ENCODE measurements at regions not wholly inside any gene's neighbourhood (a gene's known extent, or its start where the extent isn't known, plus 50 kb on each side); places are given as distances from the start of the nearest gene placed in this dataset.
"Not testable (repeated sequence)": the region's sequence is repeated elsewhere in the genome, so short reads cannot be mapped to it uniquely, and the experiment has no call there.

DNA sequence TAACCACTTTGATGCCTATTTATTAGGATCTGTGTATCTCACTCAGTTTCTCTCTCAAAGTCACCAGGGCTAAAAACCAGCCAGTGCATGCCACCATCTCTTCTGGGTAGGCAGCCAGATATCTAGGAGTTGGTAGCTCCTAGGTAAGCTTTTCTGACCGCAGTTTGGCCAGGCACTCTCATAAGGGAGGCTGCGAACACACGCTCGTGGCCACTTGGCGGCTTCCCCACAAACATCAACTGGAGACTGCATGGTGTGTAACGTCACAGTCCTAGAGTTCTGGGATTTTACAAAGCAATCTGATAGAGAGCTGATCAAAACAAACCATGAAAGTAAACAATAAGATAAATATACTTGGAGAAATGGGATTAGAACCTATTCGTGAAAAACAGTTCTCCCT is 424.3 kb upstream of the ACVR2A start:
- no peaks in the 10 kb centered on the region for H3K27me3 ChIP-seq
- no peak for TF ChIP-seq POLR2A (IDR thresholded peaks at IDR 0.05)
- TF ChIP-seq, protein P1, sequence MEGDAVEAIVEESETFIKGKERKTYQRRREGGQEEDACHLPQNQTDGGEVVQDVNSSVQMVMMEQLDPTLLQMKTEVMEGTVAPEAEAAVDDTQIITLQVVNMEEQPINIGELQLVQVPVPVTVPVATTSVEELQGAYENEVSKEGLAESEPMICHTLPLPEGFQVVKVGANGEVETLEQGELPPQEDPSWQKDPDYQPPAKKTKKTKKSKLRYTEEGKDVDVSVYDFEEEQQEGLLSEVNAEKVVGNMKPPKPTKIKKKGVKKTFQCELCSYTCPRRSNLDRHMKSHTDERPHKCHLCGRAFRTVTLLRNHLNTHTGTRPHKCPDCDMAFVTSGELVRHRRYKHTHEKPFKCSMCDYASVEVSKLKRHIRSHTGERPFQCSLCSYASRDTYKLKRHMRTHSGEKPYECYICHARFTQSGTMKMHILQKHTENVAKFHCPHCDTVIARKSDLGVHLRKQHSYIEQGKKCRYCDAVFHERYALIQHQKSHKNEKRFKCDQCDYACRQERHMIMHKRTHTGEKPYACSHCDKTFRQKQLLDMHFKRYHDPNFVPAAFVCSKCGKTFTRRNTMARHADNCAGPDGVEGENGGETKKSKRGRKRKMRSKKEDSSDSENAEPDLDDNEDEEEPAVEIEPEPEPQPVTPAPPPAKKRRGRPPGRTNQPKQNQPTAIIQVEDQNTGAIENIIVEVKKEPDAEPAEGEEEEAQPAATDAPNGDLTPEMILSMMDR (IDR thresholded peaks at IDR 0.05): no peak
- intact Hi-C loops (cut with DNase I): no loop called here
- 72 to 83% methylated on average over 7 of the region's 7 CpGs for WGBS, 2 donors
- no peak for DNase-seq
- H3K27ac ChIP-seq: no peak overlapping the region
- H3K36me3 ChIP-seq: no peaks in the 10 kb centered on the region
- no peaks in the 10 kb centered on the region for H3K9me3 ChIP-seq
- H3K4me1 ChIP-seq: no peaks in the 10 kb centered on the region
- H3K4me3 ChIP-seq (replicated peaks in 1 of 3): no peak overlapping the region

DNA sequence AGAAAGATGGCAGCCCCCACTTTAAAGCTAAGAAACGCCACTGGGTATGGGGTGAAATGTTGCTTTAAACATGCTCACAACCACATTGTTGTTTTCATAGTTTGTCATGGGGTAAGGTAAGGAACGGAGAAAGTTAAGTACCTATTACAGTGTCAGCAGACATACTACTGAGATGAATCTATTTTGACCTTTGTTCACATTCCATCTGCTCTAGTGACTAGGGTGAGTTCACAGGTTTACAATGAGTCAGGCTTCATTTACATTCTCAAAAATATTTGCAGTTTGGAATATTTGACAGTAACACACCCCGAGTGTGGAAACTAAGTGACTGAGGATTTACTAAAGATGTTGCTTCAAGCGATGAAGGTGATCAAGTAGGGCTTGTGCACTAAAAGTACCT is 428.7 kb upstream of the ACVR2A start:
- no peak overlapping the region for H3K4me3 ChIP-seq (replicated peaks in 1 of 3)
- intact Hi-C loops (cut with DNase I): no loop called here
- TF ChIP-seq POLR2A (IDR thresholded peaks at IDR 0.05): no peak
- TF ChIP-seq, protein P1 (IDR thresholded peaks at IDR 0.05): no peak

DNA sequence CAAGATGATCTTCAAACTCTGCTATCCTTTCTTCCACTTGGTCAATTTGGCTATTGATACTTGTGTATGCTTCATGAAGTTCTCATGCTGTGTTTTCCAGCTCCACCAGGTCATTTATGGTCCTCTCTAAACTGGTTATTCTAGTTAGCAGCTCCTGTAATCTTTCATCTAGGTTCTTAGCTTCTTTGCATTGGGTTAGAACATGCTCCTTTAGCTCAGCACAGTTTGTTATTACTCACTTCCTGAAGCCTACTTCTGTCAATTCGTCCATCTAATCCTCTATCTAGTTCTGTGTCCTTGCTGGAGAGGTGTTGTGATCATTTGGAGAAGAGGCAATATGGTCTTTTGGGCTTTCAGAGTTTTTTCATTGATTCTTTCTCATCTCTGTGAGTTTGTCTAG is 430.2 kb upstream of the ACVR2A start:
- H3K36me3 ChIP-seq; H3K9me3 ChIP-seq; H3K4me3 ChIP-seq (replicated peaks in 1 of 3); H3K4me1 ChIP-seq; H3K27me3 ChIP-seq; intact Hi-C loops (cut with DNase I); DNase-seq; H3K27ac ChIP-seq: not testable (repeated sequence)
- WGBS, 2 donors: 50 to 59% methylated on average over 1 of the region's 1 CpG

More for the DNA sequence above, 428.7 kb upstream of the ACVR2A start:
- WGBS, 2 donors: 77 to 82% methylated on average over 4 of the region's 4 CpGs
- no peak for DNase-seq
- Histone ChIP-seq H3K9me3 (no peaks in the 10 kb centered on the region), H3K27me3 (no peaks in the 10 kb centered on the region), H3K4me1 (no peaks in the 10 kb centered on the region), H3K36me3 (no peaks in the 10 kb centered on the region), H3K27ac (no peak overlapping the region)

DNA sequence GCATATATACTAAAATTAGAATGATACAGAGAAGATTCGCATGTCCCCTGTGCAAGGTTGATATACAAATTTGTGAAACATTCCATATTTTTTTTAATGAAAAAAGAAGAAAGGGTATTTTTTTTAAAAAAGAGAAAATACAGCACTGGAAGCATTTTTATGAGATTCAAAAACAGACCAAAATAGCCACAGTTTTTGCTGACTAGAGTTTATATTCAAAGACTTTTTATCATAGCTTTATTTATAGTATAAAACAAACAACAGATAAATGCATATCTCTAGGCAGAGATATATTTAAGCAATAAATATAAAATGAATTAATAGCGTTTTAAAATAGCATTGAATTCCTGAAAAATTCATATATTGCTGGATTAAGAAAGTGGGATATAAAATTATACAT is 436.5 kb upstream of the ACVR2A start:
- TF ChIP-seq, protein P1 (IDR thresholded peaks at IDR 0.05): no peak
- TF ChIP-seq POLR2A (IDR thresholded peaks at IDR 0.05): no peak
- H3K27me3 ChIP-seq: no peaks in the 10 kb centered on the region
- intact Hi-C loops (cut with DNase I): no loop called here
- 78 to 82% methylated on average over 2 of the region's 2 CpGs for WGBS, 2 donors
- H3K36me3 ChIP-seq: no peaks in the 10 kb centered on the region
- no peak overlapping the region for H3K27ac ChIP-seq
- no peak for DNase-seq
- H3K4me1 ChIP-seq: no peaks in the 10 kb centered on the region
- H3K4me3 ChIP-seq (replicated peaks in 1 of 3): no peak overlapping the region
- H3K9me3 ChIP-seq: no peaks in the 10 kb centered on the region

DNA sequence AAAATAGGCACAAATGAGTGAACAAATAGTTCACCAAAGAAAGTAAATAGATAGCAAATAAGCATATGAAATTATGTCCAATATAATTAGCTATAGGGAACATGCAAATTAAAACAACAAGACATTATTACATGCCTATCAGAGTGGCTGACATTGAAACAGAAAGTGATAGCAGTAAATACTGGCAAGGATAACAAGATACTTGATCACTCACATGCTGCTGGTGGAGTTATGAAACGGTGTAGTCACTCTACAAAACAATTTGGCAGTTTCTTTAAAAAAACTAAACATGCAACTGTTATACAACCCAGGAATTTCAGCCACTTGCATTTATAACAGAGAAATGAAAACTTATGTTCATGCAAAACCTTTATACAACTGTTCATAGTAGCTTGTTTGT is 439.2 kb upstream of the ACVR2A start:
- no peaks in the 10 kb centered on the region for H3K4me1 ChIP-seq
- TF ChIP-seq, protein P1 (IDR thresholded peaks at IDR 0.05): no peak
- TF ChIP-seq POLR2A (IDR thresholded peaks at IDR 0.05): no peak
- no peak overlapping the region for H3K4me3 ChIP-seq (replicated peaks in 1 of 3)
- 48 to 49% methylated on average over 1 of the region's 1 CpG for WGBS, 2 donors
- no peaks in the 10 kb centered on the region for H3K27me3 ChIP-seq
- H3K36me3 ChIP-seq: no peaks in the 10 kb centered on the region
- no peak overlapping the region for H3K27ac ChIP-seq
- intact Hi-C loops (cut with DNase I): no loop called here
- no peaks in the 10 kb centered on the region for H3K9me3 ChIP-seq
- DNase-seq: no peak

DNA sequence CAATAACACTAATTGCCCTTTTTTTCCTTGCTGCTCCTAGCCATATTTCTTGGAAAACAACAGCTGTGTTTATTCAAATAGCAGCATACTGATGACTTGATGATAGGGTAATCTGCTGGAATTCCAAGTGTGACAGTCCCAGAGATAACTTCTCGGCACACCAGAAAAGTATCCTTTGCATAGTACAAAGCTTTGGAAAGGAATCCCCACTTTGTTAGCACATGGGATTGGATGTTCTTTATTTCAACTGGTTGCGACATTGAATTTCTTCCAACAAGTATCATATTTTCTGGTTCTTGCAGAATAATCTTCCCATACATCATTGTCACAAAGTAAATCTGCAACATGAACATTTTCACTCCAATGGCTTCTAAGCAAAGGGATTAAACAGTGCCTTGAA is 445.8 kb upstream of the ACVR2A start:
- H3K27me3 ChIP-seq: no peaks in the 10 kb centered on the region
- DNase-seq: no peak
- 60 to 65% methylated on average over 2 of the region's 2 CpGs for WGBS, 2 donors

More for the DNA sequence above, 445.8 kb upstream of the ACVR2A start:
- Histone ChIP-seq H3K4me1 (no peaks in the 10 kb centered on the region), H3K36me3 (no peaks in the 10 kb centered on the region), H3K27ac (no peak overlapping the region), H3K4me3 (replicated peaks in 1 of 3) (no peak overlapping the region), H3K9me3 (no peaks in the 10 kb centered on the region)
- TF ChIP-seq, protein P1 (IDR thresholded peaks at IDR 0.05): no peak
- TF ChIP-seq POLR2A (IDR thresholded peaks at IDR 0.05): no peak
- intact Hi-C loops (cut with DNase I): no loop called here
